Esophagus (tissue), 2 donors: ENCODE measurements at regions not wholly inside any gene's neighbourhood (a gene's known extent, or its start where the extent isn't known, plus 50 kb on each side); places are given as distances from the start of the nearest gene placed in this dataset.

Source experiments
- H3K27ac ChIP-seq, 2 donors: one replicate each; pipeline ENCODE4 v1.5.1; 2013; ENCODE audit warnings: low read depth in 2 of 2, mild to moderate bottlenecking in 2 of 2, inconsistent platforms in 1 of 2, low read length in 1 of 2, moderate library complexity in 1 of 2
- H3K27me3 ChIP-seq, 2 donors: one replicate each; pipeline ENCODE4 v1.6.1; 2013; ENCODE audit warnings: low read length in 2 of 2, control low read depth in 1 of 2, mild to moderate bottlenecking in 1 of 2; ENCODE audit not compliant: insufficient read depth in 2 of 2, control insufficient read depth in 1 of 2
- H3K36me3 ChIP-seq, 2 donors: one replicate each; pipeline ENCODE4 v1.6.1; 2013; ENCODE audit warnings: low read length in 1 of 2; ENCODE audit not compliant: control insufficient read depth in 2 of 2, insufficient read depth in 2 of 2
- H3K4me1 ChIP-seq, 2 donors: one replicate each; pipeline ENCODE4 v1.6.1; 2013; ENCODE audit warnings: low read length in 1 of 2; ENCODE audit not compliant: control insufficient read depth in 2 of 2, insufficient read depth in 2 of 2
- H3K4me3 ChIP-seq, 2 donors: one replicate each; pipeline ENCODE4 v1.5.1; 2013; ENCODE audit warnings: low read length in 2 of 2, mild to moderate bottlenecking in 2 of 2, low read depth in 1 of 2, moderate library complexity in 1 of 2
- H3K9me3 ChIP-seq, 2 donors: one replicate each; pipeline ENCODE4 v1.6.1; 2013; ENCODE audit warnings: mild to moderate bottlenecking in 2 of 2, low read depth in 1 of 2, low read length in 1 of 2, moderate library complexity in 1 of 2; ENCODE audit not compliant: control insufficient read depth in 2 of 2, insufficient read depth in 1 of 2
- WGBS, 2 donors: extraction: QIAGEN DNeasy Blood & Tissue Kit; methylation state at CpG; one replicate each; pipeline ENCODE4 v1.1.7; 2013; 5-methylcytosine and 5-hydroxymethylcytosine counted together
- donor health status: healthy with polysubstance abuse.
- donor health status: Bipolar disorder and iron deficiency.

DNA sequence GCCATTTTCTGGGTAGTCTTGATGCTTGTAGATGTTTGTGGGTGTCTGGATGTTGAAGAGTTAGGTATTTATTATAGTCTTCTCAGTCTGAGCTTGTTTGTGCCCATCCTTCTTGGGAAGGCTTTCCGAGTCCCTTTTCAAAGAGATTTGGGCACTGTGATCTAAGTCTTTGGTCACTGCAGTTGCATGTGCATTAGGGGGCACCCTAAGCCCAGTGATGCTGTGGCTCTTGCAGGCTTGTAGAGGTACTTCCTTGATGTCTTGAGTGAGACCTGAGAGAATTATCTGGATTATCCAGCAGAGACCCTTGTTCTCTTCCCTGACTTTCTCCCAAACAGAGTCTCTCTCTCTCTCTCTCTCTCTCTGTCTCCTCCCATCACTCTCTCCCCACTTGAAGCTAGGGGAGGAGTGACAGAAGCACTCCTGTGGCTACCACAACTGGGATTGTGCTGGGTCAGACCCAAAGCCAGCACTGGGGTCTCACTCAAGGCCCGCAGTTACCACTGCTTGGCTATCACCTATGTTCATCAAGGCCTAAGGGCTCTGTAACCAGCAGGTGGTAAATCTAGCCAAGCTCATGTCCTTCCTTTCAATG is 68.5 kb downstream of the TMCO5A start:
- Histone ChIP-seq H3K4me3 (no peak overlapping the region), H3K4me1 (no peaks in the 10 kb centered on the region), H3K36me3 (no peaks in the 10 kb centered on the region), H3K27me3 (no peaks in the 10 kb centered on the region), H3K27ac (no peak overlapping the region), H3K9me3 (no peaks in the 10 kb centered on the region)
- WGBS, 2 donors: 91 to 92% methylated on average over 2 of the region's 2 CpGs

DNA sequence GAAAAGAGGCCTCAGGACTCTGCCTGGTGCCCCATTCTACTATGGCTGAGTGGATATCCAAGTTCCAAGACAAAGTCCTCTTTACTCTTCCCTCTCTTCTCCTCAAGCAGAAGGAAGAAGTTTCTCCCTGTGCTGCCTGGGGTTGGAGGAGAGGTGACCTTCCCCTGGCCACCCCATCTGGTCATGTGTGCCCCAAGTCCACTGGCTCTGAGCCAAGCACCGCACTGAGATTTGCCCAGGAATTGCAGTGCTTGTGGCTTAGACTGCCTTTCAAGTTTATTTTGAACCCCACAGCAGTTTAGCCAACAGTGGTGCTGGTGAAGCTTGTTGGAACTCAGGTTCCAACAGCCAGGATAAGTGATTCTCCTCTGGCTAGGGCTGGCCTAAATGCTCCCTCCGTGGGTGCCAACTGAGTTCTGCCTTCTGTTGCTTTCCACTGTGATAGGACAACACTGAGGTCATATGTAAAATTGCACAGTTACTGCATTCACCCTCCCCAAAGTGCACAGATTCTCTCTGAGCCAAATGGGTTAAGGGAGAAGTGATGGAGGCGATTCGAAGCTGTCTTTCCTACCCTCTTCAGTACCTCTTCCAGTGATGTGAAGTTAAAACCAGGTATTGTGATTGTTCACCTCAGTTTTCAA is 69.9 kb downstream of the TMCO5A start:
- no peak overlapping the region for H3K4me3 ChIP-seq
- no peaks in the 10 kb centered on the region for H3K9me3 ChIP-seq
- H3K27me3 ChIP-seq: no peaks in the 10 kb centered on the region
- no peaks in the 10 kb centered on the region for H3K4me1 ChIP-seq
- 76 to 77% methylated on average over 4 of the region's 4 CpGs for whole genome bisulfite sequencing, 2 donors
- no peak overlapping the region for H3K27ac ChIP-seq
- H3K36me3 ChIP-seq: no peaks in the 10 kb centered on the region

DNA sequence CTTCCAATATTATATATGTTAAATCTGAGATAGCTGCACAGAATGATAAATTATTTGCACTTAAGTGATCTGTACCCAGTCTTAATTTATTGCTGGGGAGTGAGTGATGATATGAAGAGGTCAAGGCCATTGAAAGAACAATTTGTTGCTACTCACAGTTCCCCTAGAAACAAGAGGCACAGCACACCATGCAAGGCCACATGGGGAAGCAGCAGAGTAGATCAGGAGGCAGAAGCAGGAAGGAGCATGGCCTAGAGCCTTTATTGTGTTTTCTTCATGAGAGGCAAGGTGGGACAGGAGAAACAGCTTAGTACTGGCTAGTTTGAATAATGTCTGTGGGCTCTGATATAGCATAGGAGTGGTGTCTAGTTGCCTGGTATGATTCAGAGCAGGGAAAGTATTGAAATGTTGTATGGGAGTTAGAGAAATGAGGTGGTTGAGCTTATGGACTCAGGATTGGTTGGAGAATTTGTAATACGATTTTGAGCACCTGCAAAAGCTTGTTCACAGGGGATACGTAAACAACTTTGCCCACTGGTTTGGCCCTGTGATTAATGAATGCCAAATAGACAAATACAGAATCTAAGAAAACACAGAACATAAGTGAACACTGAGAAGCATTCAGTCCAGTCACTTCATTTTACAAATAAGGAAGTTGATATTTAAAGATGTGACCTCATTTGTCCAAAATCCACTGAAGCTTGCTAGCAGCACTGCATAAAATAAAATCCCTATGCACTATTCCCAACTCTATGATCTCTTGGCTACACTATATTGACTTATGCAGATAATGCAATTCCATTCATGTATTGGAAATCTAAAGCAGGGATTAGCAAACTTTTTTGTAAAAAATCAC is 71.7 kb downstream of the TMCO5A start:
- Histone ChIP-seq H3K9me3 (no peaks in the 10 kb centered on the region), H3K4me3 (no peak overlapping the region), H3K36me3 (no peaks in the 10 kb centered on the region), H3K27me3 (no peaks in the 10 kb centered on the region), H3K4me1 (no peaks in the 10 kb centered on the region), H3K27ac (peak overlapping the region in 1 of 2 donors; percentile 31)
- 75 to 79% methylated on average over 2 of the region's 2 CpGs for WGBS, 2 donors

- no peaks in the 10 kb centered on the region for H3K27me3 ChIP-seq
- H3K36me3 ChIP-seq: no peaks in the 10 kb centered on the region
- no peaks in the 10 kb centered on the region for H3K9me3 ChIP-seq
- H3K4me3 ChIP-seq: no peak overlapping the region
- H3K4me1 ChIP-seq: no peaks in the 10 kb centered on the region
- 87 to 88% methylated on average over 6 of the region's 6 CpGs for WGBS, 2 donors
- H3K27ac ChIP-seq: no peak overlapping the region
Observed at GRCh38 chr15:38010395-38010794, 76.0 kb downstream of the TMCO5A start.

DNA sequence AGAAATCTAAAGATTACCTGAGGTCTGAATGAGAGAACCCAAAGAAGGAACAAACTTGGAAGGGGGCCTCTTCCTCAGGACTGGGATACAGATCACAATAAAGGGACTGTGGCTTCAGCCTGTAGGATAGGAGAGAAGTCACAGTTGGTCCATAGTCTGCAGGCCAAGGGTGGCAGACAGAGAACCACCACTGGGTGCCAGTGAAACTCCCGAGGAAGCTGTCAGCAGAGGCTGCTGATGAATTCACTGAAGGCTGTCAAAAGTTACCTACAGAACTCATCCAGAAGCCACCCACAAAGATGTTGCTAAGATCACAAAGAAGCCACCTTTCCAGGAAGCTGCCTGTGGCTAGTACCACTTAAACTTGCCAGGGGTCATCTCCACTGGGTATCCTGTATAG is 78.5 kb downstream of the TMCO5A start:
- H3K4me1 ChIP-seq: no peaks in the 10 kb centered on the region
- 47 to 61% methylated on average over 1 of the region's 1 CpG for WGBS, 2 donors
- no peak overlapping the region for H3K27ac ChIP-seq
- no peaks in the 10 kb centered on the region for H3K27me3 ChIP-seq
- no peak overlapping the region for H3K4me3 ChIP-seq
- H3K9me3 ChIP-seq: no peaks in the 10 kb centered on the region
- no peaks in the 10 kb centered on the region for H3K36me3 ChIP-seq

- Histone ChIP-seq H3K36me3 (no peaks in the 10 kb centered on the region), H3K27ac (no peak overlapping the region)
- WGBS, 2 donors: 74 to 82% methylated on average over 6 of the region's 6 CpGs
Observed at GRCh38 chr15:38017721-38018120, 83.3 kb downstream of the TMCO5A start.

DNA sequence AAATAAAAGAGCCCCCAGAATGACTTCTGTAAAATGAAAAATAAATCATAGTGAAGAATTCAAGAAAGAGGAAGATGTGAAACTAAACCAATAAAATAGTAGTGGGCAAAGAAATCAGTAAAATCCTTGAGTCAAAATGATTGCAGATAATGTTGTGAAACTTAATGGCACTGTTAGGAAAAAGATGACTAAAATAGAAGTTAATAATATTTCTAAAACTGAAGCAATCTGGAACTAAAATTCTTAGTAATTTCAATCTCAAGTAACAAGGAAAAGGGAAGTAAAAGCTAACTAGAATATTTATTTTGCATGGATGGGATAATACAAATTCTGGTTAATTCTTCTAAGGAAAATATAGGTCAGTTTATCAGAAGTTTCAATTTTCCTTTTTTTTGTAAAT is 84.6 kb downstream of the TMCO5A start:
- no peaks in the 10 kb centered on the region for H3K27me3 ChIP-seq
- no peaks in the 10 kb centered on the region for H3K36me3 ChIP-seq
- H3K9me3 ChIP-seq: no peaks in the 10 kb centered on the region
- H3K4me3 ChIP-seq: no peak overlapping the region
- H3K27ac ChIP-seq: no peak overlapping the region
- no peaks in the 10 kb centered on the region for H3K4me1 ChIP-seq

More at GRCh38 chr15:38017721-38018120, 83.3 kb downstream of the TMCO5A start:
- H3K4me1 ChIP-seq: no peaks in the 10 kb centered on the region
- no peaks in the 10 kb centered on the region for H3K27me3 ChIP-seq
- H3K9me3 ChIP-seq: no peaks in the 10 kb centered on the region
- H3K4me3 ChIP-seq: no peak overlapping the region

DNA sequence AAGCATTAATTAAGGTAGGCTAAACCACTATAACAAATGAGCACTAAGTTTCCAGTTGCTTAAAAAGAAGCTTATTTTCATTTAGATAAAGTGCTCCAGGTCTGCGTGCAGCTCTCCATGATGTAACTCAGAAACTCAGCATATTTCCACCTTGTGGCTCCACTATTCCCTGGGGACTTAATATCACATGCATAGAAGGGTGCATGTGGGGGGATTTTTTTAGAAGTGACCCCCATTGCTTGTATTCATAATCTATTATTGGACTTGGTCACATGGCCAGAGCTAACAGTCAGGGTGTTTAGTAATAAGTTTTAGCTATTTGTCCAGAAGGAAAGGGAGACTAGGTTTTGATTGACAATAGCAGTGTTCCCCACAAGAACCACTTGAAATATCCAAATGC is 86.8 kb downstream of the TMCO5A start:
- no peaks in the 10 kb centered on the region for H3K36me3 ChIP-seq
- WGBS, 2 donors: 78 to 86% methylated on average over 1 of the region's 1 CpG
- no peaks in the 10 kb centered on the region for H3K27me3 ChIP-seq
- H3K9me3 ChIP-seq: no peaks in the 10 kb centered on the region
- H3K27ac ChIP-seq: no peak overlapping the region
- H3K4me3 ChIP-seq: no peak overlapping the region
- H3K4me1 ChIP-seq: no peaks in the 10 kb centered on the region

DNA sequence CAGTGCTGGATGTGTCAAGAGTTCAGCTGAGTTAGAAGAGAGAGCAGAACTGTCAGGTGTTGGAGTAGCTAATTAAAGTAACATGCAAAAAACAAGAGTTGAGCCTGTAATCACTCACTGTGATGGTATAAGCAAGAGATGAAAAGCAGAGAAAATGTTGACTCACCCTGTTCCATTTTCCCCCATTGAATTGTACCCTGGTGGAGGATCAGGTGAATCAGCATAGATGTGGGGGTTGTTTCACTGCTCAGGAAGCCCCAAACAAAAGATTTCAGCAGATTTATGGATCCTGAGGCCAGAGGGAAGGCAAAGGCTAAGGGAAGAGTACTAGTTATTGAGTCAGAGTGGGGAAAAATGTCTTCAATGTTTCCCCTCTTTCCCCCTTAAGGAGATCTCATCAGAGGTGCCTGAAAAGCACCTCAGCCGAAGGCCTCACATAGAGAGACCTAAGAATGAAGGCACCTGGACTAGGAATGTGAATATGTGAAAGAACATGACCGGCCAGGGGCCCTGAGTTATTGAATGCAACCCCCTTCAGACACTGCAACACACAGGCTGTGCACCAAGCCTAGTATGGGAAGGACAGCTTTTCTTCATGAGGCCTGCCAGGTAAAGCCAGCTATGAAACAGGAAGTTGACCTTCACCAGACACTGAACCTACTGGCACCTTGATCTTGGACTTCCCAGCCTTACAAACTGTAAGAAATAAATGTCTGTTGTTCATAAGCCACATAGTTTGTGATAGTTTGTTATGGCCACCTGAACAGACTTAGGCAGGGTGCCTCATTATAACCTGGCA is 90.1 kb downstream of the TMCO5A start:
- no peaks in the 10 kb centered on the region for H3K4me1 ChIP-seq
- no peaks in the 10 kb centered on the region for H3K9me3 ChIP-seq
- no peak overlapping the region for H3K27ac ChIP-seq
- H3K36me3 ChIP-seq: no peaks in the 10 kb centered on the region
- WGBS, 2 donors: 90 to 94% methylated on average over 2 of the region's 2 CpGs
- no peak overlapping the region for H3K4me3 ChIP-seq
- H3K27me3 ChIP-seq: no peaks in the 10 kb centered on the region
